Activated naive CD4-positive, alpha-beta T cell (primary cell): ENCODE measurements at regions not wholly inside any gene's neighbourhood (a gene's known extent, or its start where the extent isn't known, plus 50 kb on each side); places are given as distances from the start of the nearest gene placed in this dataset.

ENCODE experiments used
- DNase-seq, 4 experiments: peaks; one replicate each; lab custom pipeline; 2025; lab: John Stamatoyannopoulos, UW

- DNase-seq: no peak
Observed at GRCh38 chr11:110027627-110028371, 65.4 kb upstream of the ZC3H12C start.

DNA sequence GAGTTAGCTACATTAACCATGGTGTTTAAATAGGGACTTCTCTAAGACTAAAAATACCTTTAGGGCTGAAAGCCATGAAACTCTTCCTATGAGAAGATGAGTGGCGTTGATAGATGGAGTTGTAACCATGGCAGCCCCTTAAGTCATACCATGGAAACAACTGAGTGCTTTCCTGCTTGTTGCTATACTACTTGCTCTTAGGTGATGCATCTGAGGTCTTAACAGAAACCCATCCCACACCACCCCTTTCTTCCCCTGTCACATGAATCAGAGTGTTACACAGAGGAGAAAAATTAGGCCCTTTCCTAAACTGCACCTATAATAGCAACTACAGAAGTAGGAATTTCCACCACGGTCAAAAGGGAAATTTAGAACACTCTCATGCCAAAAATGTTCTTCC is 64.3 kb upstream of the ZC3H12C start:
- no peak for DNase-seq

GRCh38 chr11:110029714-110030113 is 63.5 kb upstream of the ZC3H12C start:
- DNase-seq: no peak

DNA sequence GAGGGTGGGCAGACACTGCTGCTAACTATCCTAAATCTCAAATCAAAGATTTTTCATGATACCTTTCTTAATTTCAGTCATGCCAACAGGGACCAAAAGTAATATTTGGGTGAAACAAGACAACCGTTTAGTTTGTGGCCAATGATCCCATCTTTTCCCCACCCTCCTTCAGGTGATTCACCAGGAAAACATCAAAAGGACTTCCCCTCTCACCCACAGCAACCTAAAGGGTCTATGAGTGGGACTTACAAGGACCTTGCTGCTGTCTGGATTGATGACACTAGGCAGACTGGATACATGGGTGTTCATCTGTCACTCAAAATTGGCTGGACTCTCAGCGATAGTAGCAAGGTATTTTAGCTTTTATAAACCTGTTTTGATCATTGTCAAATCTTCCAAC is 62.0 kb upstream of the ZC3H12C start:
- no peak for DNase-seq

- no peak for DNase-seq
Observed at GRCh38 chr11:110032259-110032658, 60.9 kb upstream of the ZC3H12C start.

DNA sequence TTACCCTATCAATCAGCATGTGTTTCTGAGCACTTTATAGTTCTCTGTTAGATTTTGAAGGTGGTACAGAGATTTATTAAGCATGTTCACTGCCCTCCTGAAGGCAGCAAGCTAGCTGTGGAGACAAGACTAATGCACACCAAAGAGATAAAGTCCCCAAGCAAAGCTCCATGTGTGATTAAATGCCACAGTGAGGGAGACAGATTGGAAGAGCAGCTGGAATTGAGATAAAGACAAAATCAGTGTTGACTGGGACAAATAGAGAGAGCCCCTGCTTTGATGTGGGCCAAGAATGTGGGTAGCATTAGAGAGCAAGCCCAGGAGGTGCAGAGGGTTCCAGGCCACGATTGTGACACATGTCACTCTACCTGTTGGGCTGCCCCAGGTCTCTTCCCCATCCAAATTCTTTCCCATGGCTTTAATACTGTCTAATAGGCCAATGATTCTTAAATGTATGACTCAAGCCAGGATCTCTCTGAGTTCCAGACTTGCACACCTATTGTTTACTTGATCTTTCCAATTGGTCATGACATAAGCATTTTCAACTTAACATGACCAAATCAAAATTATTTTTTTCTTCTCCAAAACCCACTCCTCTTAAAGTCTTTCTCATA is 60.1 kb upstream of the ZC3H12C start:
- DNase-seq: no peak

- DNase-seq: no peak
Observed at GRCh38 chr11:110034806-110035205, 58.4 kb upstream of the ZC3H12C start.

GRCh38 chr11:110035357-110035756 is 57.8 kb upstream of the ZC3H12C start:
- DNase-seq: no peak

DNA sequence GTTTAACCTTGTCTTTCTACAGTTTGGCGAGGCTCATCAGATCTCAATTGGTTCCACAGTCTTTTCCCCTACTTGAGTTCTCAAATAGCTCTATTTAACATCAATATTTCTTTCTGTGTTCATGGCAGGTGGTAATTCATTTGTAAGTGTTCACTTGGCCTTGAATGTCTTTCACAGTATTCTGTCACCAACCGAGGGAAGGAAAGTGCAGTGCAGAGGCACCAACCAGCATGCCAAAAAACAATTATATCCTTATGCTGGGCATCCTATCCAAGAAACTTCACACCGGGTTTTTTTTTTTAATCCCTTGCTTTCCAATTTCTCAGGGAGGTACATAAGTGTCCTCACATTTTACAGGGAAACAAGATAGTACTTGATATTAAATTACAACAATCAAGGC is 55.0 kb upstream of the ZC3H12C start:
- no peak for DNase-seq
